Activated B cell treated with CpG ODN at 0.5 μM for 24 hours (primary cell): ENCODE measurements at regions not wholly inside any gene's neighbourhood (a gene's known extent, or its start where the extent isn't known, plus 50 kb on each side); places are given as distances from the start of the nearest gene placed in this dataset.

Experiments
- ATAC-seq: fragments of 200-7000 bp; cut with Tn5 transposase; one replicate; pipeline ENCODE4 v1.10.0; 2021; ENCODE audit warnings: low read depth, mild to moderate bottlenecking, moderate library complexity
- CTCF ChIA-PET: fragments of 350-600 bp; sonication (Branson Sonifier 250); formaldehyde crosslinking; loops from one replicate; lab custom pipeline; 2021; ENCODE audit warnings: antibody characterized with exemption; lab: Charles Lee
- POLR2A ChIA-PET: fragments of 350-600 bp; sonication (Branson Sonifier 250); formaldehyde crosslinking; loops from one replicate; lab custom pipeline; 2021; ENCODE audit warnings: antibody characterized with exemption; lab: Charles Lee
- DNase-seq: peaks from one replicate; pipeline ENCODE4 v3.0.0; 2022
- H3K27ac Mint-ChIP-seq: one replicate; pipeline ENCODE4 v1.8.0; 2020; ENCODE audit warnings: mixed read lengths
- H3K27me3 Mint-ChIP-seq: one replicate; pipeline ENCODE4 v1.8.0; 2021; ENCODE audit warnings: mixed read lengths
- H3K36me3 Mint-ChIP-seq: one replicate; pipeline ENCODE4 v1.8.0; 2021; ENCODE audit warnings: low read depth, mixed read lengths
- H3K4me1 Mint-ChIP-seq: one replicate; pipeline ENCODE4 v1.8.0; 2021; ENCODE audit warnings: mixed read lengths
- H3K4me3 Mint-ChIP-seq: one replicate; pipeline ENCODE4 v1.8.0; 2020; ENCODE audit warnings: mild to moderate bottlenecking, mixed read lengths
- H3K9me3 Mint-ChIP-seq: one replicate; pipeline ENCODE4 v1.8.0; 2020; ENCODE audit warnings: mixed read lengths
- intact Hi-C: fragments of 100-400 bp; cut with micrococcal nuclease; formaldehyde crosslinking; loops from one replicate; pipeline ENCODE4 v1.15.1; 2024
- TF ChIP-seq, protein P1 (sequence below): fragments of 200-600 bp; IDR thresholded peaks from one replicate; pipeline ENCODE4 v1.8.0; 2022; ENCODE audit warnings: antibody characterized with exemption, mild to moderate bottlenecking

GRCh38 chr9:92188969-92189781, 74.0 kb upstream of the SPTLC1 start:
- intact Hi-C loops: no loop called here
- TF ChIP-seq, protein P1, sequence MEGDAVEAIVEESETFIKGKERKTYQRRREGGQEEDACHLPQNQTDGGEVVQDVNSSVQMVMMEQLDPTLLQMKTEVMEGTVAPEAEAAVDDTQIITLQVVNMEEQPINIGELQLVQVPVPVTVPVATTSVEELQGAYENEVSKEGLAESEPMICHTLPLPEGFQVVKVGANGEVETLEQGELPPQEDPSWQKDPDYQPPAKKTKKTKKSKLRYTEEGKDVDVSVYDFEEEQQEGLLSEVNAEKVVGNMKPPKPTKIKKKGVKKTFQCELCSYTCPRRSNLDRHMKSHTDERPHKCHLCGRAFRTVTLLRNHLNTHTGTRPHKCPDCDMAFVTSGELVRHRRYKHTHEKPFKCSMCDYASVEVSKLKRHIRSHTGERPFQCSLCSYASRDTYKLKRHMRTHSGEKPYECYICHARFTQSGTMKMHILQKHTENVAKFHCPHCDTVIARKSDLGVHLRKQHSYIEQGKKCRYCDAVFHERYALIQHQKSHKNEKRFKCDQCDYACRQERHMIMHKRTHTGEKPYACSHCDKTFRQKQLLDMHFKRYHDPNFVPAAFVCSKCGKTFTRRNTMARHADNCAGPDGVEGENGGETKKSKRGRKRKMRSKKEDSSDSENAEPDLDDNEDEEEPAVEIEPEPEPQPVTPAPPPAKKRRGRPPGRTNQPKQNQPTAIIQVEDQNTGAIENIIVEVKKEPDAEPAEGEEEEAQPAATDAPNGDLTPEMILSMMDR: no peak
- CTCF ChIA-PET: no interaction called here
- Mint-ChIP-seq H3K4me3 (no peak overlapping the region), H3K4me1 (no peaks in the 10 kb centered on the region), H3K9me3 (no peaks in the 10 kb centered on the region), H3K27me3 (peaks cover 8% of the 10 kb centered on the region), H3K36me3 (no peaks in the 10 kb centered on the region), H3K27ac (no peak overlapping the region)
- POLR2A ChIA-PET: no interaction called here
- DNase-seq (no peak), ATAC-seq (no peak)

DNA sequence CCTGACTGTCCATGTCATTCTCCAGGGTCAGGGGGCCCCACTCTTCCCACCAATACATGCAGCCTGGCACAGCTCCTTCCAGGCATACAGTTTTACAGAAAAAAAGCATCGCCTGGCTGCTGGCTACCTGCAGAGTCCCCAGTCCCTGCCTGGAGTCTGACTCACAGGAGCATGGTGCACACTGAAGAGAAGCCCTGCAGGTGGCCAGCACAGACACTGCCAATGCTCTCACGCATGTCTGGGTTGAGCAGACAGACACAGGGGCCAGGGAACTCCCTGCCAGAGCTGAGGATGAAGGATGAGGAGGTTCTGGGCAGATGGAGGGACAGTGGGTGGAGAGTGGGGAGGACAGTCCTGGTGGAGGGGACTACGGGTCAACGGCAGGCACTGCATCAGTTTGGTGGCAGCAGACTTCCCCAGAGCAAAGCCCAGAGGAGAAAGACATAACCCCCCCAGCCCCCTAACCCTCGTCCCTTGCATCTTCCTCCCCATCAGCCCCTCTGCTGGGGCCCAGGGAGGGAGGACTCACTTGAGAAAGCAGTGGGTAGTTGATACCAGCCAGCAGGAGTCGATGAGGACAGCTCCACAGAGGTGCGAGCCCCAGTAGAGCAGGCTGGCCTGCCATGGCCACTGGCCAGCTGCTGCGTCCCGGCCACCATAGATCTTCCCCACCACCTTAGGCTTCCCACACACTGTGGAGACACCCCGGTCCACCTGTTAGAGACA, 72.9 kb upstream of the SPTLC1 start:
- Mint-ChIP-seq H3K36me3 (no peaks in the 10 kb centered on the region), H3K27ac (no peak overlapping the region), H3K9me3 (no peaks in the 10 kb centered on the region), H3K4me3 (no peak overlapping the region), H3K4me1 (no peaks in the 10 kb centered on the region), H3K27me3 (peaks cover 8% of the 10 kb centered on the region)
- ChIA-PET CTCF (no interaction called here), POLR2A (no interaction called here)
- DNase-seq: no peak
- intact Hi-C loops: no loop called here
- no peak for ATAC-seq
- TF ChIP-seq, protein P1: no peak

GRCh38 chr9:92187390-92187789, 72.2 kb upstream of the SPTLC1 start:
- no peak for DNase-seq
- H3K27me3 Mint-ChIP-seq: peaks cover 6% of the 10 kb centered on the region
- ChIA-PET POLR2A (no interaction called here), CTCF (no interaction called here)
- TF ChIP-seq, protein P1: no peak
- ATAC-seq: no peak
- H3K27ac Mint-ChIP-seq: no peak overlapping the region
- H3K4me1 Mint-ChIP-seq: no peaks in the 10 kb centered on the region
- no peaks in the 10 kb centered on the region for H3K9me3 Mint-ChIP-seq
- intact Hi-C loops: no loop called here
- no peaks in the 10 kb centered on the region for H3K36me3 Mint-ChIP-seq
- no peak overlapping the region for H3K4me3 Mint-ChIP-seq

DNA sequence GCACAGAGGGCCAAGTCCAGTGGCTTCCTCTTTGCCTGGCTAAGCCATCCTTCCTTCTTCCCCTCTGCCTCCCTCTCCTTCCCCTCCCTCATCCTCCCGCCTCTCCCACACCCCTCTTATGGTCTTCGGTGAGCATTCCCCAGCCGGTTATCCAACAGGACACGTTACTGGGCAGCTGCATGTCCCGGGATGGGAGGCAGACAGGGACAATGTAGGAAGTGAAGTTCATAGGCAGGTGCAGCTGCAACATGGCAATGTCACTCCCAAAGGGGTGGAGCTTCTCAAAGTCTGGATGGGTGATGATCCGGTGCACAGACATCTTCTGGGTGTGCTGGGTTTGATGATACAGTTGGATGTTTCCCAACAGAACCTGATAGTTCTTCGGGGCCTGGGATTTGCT, 71.4 kb upstream of the SPTLC1 start:
- H3K36me3 Mint-ChIP-seq: no peaks in the 10 kb centered on the region
- ATAC-seq (no peak), DNase-seq (no peak)
- H3K9me3 Mint-ChIP-seq: no peaks in the 10 kb centered on the region
- H3K4me1 Mint-ChIP-seq: no peaks in the 10 kb centered on the region
- TF ChIP-seq, protein P1: no peak
- POLR2A ChIA-PET: no interaction called here
- H3K27ac Mint-ChIP-seq: no peak overlapping the region
- CTCF ChIA-PET: no interaction called here
- H3K4me3 Mint-ChIP-seq: no peak overlapping the region
- intact Hi-C loops: no loop called here
- peaks cover 6% of the 10 kb centered on the region for H3K27me3 Mint-ChIP-seq

DNA sequence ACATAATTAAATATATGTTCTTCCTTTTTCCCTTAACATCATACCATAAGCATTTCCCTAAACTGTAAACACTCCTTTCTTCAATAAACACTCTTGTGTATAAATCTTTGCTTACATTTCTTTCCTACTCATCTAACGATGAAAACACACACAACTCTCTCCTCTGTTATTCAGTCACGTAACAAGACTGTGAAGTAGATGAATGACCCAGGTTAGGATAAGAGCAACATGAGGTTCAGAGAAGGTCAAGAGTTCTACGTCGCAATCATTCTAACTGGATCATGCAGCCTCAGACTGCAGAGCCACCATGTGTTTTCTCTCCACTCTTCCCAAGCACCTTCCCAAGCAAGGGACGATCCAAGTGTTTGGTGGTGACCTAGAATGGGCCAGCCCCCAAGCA, 70.5 kb upstream of the SPTLC1 start:
- no peak overlapping the region for H3K4me3 Mint-ChIP-seq
- ChIA-PET POLR2A (no interaction called here), CTCF (no interaction called here)
- no peak overlapping the region for H3K27ac Mint-ChIP-seq
- no peak for ATAC-seq
- DNase-seq: no peak
- peaks cover 4% of the 10 kb centered on the region for H3K4me1 Mint-ChIP-seq
- H3K36me3 Mint-ChIP-seq: no peaks in the 10 kb centered on the region
- TF ChIP-seq, protein P1: no peak
- intact Hi-C loops: no loop called here
- peaks cover 6% of the 10 kb centered on the region for H3K27me3 Mint-ChIP-seq
- no peaks in the 10 kb centered on the region for H3K9me3 Mint-ChIP-seq
